HG02943 (cell line): ENCODE measurements at regions not wholly inside any gene's neighbourhood (a gene's known extent, or its start where the extent isn't known, plus 50 kb on each side); places are given as distances from the start of the nearest gene placed in this dataset.
"Not testable (repeated sequence)": the region's sequence is repeated elsewhere in the genome, so short reads cannot be mapped to it uniquely, and the experiment has no call there.

Experiments used
- ATAC-seq: cut with Tn5 transposase; IDR thresholded peaks from one replicate; pipeline ENCODE4 v1.9.1; 2021; ENCODE audit warnings: mild to moderate bottlenecking, low read depth, moderate library complexity; ENCODE audit not compliant: unreplicated experiment

GRCh38 chr11:92588393-92588792 is 363.8 kb downstream of the FAT3 start:
- ATAC-seq = no peak

- no peak for ATAC-seq
These were observed 364.9 kb downstream of the FAT3 start for GRCh38 chr11:92589512-92589911.

DNA sequence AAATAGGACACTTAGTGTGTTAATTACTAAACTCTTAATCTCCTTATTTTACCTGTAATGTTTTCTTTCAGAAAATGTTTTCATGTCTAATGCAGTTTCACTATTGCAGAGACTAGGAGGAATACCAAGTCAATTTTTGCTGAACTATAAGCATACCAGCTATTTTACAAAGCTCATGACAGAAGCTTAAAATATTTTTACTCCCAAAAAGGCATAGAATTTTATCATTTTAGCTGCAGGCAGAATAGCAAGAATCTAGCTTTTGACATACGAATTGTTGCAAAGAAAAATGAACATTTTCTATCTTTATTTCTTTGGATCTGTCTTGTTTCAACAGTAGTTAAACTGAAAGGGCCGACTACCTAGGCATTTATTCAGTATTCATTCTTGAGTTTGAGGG is 366.9 kb downstream of the FAT3 start:
- ATAC-seq = no peak

DNA sequence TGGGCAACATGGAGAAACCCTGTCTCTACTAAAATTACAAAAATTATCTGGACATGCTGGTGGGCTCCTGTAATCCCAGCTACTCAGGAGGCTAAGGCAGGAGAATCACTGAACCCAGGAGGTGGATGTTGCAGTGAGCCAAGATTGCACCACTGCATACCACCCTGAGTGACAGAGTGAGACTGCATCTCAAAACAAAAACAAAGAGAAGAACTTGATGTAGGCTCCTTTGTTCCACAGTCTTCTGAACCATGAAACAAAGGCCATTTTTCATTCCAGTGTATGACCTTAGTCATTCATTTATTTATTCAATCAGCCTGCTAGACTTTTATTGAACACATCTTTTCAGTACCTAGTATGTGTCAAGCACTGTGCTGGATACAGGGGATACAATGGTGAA is 369.6 kb downstream of the FAT3 start:
- no peak for ATAC-seq

GRCh38 chr11:92595052-92595451 is 370.4 kb downstream of the FAT3 start:
- ATAC-seq = no peak

GRCh38 chr11:92596596-92597317 is 372.1 kb downstream of the FAT3 start:
- no peak for ATAC-seq

GRCh38 chr11:92601048-92601447 is 368.4 kb upstream of the MTNR1B start:
- no peak for ATAC-seq

- no peak for ATAC-seq
These were observed 363.8 kb upstream of the MTNR1B start for GRCh38 chr11:92605667-92606066.

- ATAC-seq = no peak
These were observed 361.3 kb upstream of the MTNR1B start for GRCh38 chr11:92607969-92608722.

DNA sequence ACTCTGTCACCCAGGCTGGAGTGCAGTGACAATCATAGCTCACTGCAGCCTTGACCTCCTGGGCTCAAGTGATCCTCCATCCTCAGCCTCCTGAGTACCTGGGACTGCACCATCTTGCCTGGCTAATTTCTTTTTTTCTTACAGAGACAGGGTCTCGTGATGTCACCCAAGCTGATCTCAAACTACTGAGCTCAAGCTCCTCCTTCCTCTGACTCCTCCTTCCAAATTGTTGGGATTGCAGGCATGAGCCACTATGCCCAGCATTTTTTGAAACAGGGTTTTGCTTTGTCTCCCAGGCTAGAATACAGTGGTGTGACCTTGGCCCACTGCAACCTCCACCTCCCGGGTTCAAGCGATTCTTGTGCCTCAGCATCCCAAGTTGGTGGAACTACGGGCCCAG is 358.3 kb upstream of the MTNR1B start:
- ATAC-seq = no peak

GRCh38 chr11:92618020-92618419 is 351.4 kb upstream of the MTNR1B start:
- not testable (repeated sequence) for ATAC-seq

DNA sequence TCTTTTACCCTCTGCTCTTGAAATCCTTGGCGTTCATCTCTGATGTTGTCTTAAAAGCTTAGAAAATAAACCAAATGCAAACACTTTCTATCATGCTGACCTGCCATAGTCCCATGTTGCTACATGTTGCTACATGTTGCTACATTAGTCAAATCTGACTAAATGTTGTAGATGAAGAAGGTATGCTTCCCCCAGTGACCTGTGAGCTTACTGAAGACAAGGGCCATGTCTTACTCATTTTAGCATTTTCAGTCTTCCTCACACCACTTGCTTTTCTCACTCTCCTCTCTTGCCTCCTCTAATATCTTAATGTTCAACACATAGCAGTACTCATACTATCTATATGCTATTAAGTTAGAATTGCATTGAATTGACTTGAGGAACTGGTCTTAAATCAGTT is 346.4 kb upstream of the MTNR1B start:
- no peak for ATAC-seq

DNA sequence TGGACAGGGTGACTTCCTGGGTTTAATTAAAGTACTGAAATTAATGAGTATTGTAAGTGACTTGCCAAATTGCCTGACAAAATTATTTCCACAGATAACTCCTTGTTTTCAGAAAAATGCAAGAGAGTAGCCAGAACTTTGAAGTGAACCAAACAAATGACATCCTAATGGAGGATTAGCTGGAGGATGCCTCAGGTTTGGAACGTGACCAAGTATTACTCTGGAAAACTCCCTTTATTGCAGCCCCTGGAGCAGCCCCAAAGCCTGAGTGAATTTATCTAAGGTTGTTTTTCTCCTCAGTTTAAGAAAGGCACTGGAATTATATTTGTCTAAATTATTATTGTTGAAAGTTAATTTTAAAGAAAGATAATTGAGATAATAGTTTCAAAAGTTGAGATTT is 343.6 kb upstream of the MTNR1B start:
- ATAC-seq = no peak

- no peak for ATAC-seq
These were observed 342.8 kb upstream of the MTNR1B start for GRCh38 chr11:92626624-92627023.

DNA sequence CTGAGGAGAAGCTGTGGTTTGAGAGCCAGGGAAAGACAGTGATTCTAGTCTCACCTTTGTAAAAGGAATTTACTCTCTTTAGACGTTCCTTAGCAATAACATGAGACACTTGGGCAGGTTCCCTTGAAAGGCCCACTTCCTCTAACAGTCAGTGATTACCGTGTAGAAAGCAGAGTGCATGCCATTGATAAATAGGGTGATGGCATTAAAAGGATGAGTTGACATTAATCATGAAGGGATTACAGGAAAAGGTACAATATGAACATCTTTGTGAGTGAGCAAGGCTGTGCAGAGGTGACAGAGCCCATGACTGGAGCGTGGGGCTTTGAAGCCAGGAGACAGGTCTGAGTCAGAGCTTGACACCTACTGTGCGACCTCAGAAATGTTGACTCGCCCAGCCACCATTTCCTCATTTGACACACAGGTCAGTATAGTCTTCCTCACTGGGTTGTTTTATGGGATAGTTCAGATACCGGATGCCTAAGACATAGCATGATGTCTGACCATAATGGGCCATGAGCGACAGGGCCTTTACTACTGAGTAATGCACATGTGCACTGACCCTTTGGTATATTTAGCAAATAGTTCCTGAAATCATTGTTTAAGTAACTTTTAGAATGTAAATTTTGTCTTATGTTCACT is 341.7 kb upstream of the MTNR1B start:
- ATAC-seq = no peak

DNA sequence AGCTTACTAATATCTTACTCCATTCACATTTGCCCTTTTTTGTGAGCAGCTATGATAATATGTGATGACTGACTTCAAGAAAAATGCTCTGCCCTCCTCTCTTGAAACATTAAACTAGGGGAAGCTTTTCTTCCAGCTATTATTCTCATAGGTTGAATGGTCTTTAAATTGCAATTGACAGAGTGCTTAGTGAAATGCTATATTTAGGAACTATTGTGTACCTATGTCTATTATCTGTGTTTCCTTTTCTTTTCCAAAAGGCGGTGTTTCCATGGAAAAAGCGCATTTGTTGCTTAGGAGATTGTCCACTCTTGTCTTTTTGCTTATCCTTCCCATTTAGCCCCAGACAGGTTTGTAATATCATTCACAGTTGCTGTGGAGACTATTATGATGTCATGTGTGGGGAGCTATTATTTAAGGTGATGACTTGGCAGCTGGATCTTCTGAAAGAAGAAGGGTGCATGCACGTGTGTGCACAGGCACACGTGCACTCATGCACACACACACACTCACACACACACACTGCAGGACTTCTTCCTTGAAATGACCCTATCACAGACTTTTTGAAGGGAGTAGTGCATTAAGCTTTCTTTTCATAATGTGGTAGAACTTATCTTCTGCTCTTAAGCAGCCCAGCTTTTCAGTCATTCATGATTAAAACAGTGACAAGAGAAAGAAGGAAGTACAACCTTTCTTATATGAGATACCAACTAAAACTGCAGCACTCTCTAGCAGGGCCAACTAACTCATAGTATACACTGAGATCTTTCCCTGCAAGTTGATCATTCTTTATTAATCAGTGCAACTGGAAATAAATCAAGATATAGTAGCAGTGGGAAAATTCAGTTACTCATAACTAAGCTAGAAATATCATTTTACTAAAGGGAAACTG is 340.8 kb upstream of the MTNR1B start:
- ATAC-seq = no peak

DNA sequence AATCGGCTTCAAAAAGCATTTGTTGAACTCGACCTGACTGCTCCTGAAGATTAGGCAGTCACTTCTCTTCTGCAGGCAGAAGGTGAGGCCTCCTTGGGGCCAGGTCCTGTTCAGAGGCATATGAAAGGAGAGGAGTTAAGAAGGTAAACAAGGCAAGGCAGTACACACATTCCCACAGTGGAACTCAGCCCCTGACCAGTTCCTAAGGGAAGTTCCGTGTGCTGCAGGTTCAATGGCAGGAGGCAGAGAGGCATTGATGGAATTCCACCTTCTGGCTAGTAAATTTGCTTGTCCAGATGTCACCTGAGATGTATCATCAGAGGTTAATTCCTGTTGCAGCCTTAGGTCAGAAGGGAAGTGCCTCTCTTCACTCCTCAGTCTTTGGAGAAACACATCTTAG is 337.0 kb upstream of the MTNR1B start:
- ATAC-seq = no peak

- no peak for ATAC-seq
These were observed 335.6 kb upstream of the MTNR1B start for GRCh38 chr11:92633820-92634219.

DNA sequence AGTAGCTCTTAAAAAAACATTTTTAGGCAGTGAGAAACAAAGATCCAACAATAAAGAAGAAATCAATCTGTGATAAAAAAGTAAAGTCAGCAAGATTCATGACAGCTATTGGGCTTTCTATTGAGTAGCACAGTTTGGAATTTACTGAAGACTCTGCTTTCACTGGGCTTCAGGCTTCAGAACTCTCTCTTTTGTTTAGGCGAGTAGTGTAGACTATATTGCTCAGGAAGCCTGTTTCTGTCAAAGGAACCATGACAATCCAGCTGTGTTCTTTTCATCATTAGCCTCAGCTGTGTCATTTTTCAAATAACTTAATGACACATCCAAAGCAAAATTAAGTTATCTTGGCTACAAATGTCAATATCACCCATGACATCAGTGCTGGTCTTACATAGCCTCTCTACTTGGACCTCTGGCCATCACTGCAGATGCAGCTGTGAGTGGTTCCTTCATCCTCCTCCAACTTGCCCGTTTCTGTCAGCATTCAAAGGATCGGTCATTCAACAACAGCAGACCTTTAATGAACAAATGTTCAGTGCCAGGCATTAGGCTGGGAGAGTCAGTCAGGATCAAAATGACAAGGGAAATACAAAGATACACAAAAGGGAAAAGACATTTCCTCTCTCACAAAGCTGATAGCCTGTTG is 332.8 kb upstream of the MTNR1B start:
- no peak for ATAC-seq

- peak; percentile 72 for ATAC-seq
These were observed 330.8 kb upstream of the MTNR1B start for GRCh38 chr11:92638678-92639077.
